RWPE2 (cell line): ENCODE measurements at regions not wholly inside any gene's neighbourhood (a gene's known extent, or its start where the extent isn't known, plus 50 kb on each side); places are given as distances from the start of the nearest gene placed in this dataset.

Experiments used
- ATAC-seq: fragments of 200-7000 bp; cut with Tn5 transposase; 3 replicates; pipeline ENCODE4 v1.9.1; 2021; ENCODE audit warnings: low read depth
- DNase-seq: peaks from one replicate; pipeline ENCODE4 v3.0.0-alpha.2; 2020; ENCODE audit warnings: low spot score
- H3K27ac ChIP-seq: fragments of 450-650 bp; 2 replicates; pipeline ENCODE4 v1.5.1; 2017; ENCODE audit warnings: mild to moderate bottlenecking; ENCODE audit not compliant: poor library complexity, severe bottlenecking
- H3K27me3 ChIP-seq: fragments of 250-450 bp; sonication (Bioruptor Pico); 2 replicates; pipeline ENCODE4 v1.5.1; 2021; ENCODE audit warnings: mild to moderate bottlenecking, moderate library complexity; ENCODE audit not compliant: insufficient read depth, poor library complexity, severe bottlenecking
- H3K36me3 ChIP-seq: fragments of 250-450 bp; sonication (Bioruptor Pico); 2 replicates; pipeline ENCODE4 v1.5.1; 2020; ENCODE audit warnings: low read depth, mild to moderate bottlenecking, moderate library complexity
- H3K4me1 ChIP-seq: fragments of 250-450 bp; sonication (Bioruptor Pico); 2 replicates; pipeline ENCODE4 v1.5.1; 2021; ENCODE audit warnings: mild to moderate bottlenecking, moderate library complexity; ENCODE audit not compliant: insufficient read depth, poor library complexity, severe bottlenecking
- H3K4me3 ChIP-seq: fragments of 250-450 bp; sonication (Bioruptor Pico); 2 replicates; pipeline ENCODE4 v1.5.1; 2021; ENCODE audit warnings: mild to moderate bottlenecking, moderate library complexity; ENCODE audit not compliant: severe bottlenecking
- H3K9me3 ChIP-seq: fragments of 250-450 bp; sonication (Bioruptor Pico); 2 replicates; pipeline ENCODE4 v1.5.1; 2021; ENCODE audit warnings: mild to moderate bottlenecking, moderate library complexity; ENCODE audit not compliant: severe bottlenecking
- CTCF ChIP-seq: fragments of 450-650 bp; IDR thresholded peaks from one replicate; pipeline ENCODE4 v1.5.1; 2017; ENCODE audit warnings: mild to moderate bottlenecking, moderate library complexity; ENCODE audit not compliant: poor library complexity, severe bottlenecking

- H3K4me3 ChIP-seq: no peak overlapping the region
- H3K27me3 ChIP-seq: no peaks in the 10 kb centered on the region
- no peaks in the 10 kb centered on the region for H3K36me3 ChIP-seq
- H3K9me3 ChIP-seq: no peaks in the 10 kb centered on the region
- ATAC-seq: no peak
- no peak for TF ChIP-seq CTCF
- H3K27ac ChIP-seq: no peak overlapping the region
- DNase-seq: no peak
- H3K4me1 ChIP-seq: no peaks in the 10 kb centered on the region
Measured at GRCh38 chr3:95437409-95437808, 1374.5 kb downstream of the NSUN3 start.

- Histone ChIP-seq H3K4me1 (no peaks in the 10 kb centered on the region), H3K27ac (no peak overlapping the region), H3K4me3 (no peak overlapping the region), H3K36me3 (no peaks in the 10 kb centered on the region), H3K27me3 (no peaks in the 10 kb centered on the region), H3K9me3 (no peaks in the 10 kb centered on the region)
- TF ChIP-seq CTCF: no peak
- DNase-seq (no peak), ATAC-seq (no peak)
Measured at GRCh38 chr3:95438274-95438673, 1375.4 kb downstream of the NSUN3 start.

- H3K27me3 ChIP-seq: no peaks in the 10 kb centered on the region
- no peaks in the 10 kb centered on the region for H3K9me3 ChIP-seq
- ATAC-seq: no peak
- no peak for DNase-seq
- no peak for TF ChIP-seq CTCF
- no peak overlapping the region for H3K4me3 ChIP-seq
- H3K36me3 ChIP-seq: no peaks in the 10 kb centered on the region
- no peaks in the 10 kb centered on the region for H3K4me1 ChIP-seq
- no peak overlapping the region for H3K27ac ChIP-seq
Measured at GRCh38 chr3:95442766-95443165, 1371.6 kb upstream of the EPHA6 start.

GRCh38 chr3:95449841-95450240 is 1364.6 kb upstream of the EPHA6 start:
- Histone ChIP-seq H3K9me3 (no peaks in the 10 kb centered on the region), H3K27ac (no peak overlapping the region), H3K4me3 (no peak overlapping the region), H3K4me1 (no peaks in the 10 kb centered on the region), H3K36me3 (no peaks in the 10 kb centered on the region), H3K27me3 (no peaks in the 10 kb centered on the region)
- no peak for TF ChIP-seq CTCF
- no peak for ATAC-seq
- DNase-seq: no peak

GRCh38 chr3:95453242-95453641 is 1361.2 kb upstream of the EPHA6 start:
- no peak for DNase-seq
- H3K27ac ChIP-seq: no peak overlapping the region
- H3K9me3 ChIP-seq: no peaks in the 10 kb centered on the region
- H3K4me1 ChIP-seq: no peaks in the 10 kb centered on the region
- no peak for TF ChIP-seq CTCF
- no peaks in the 10 kb centered on the region for H3K36me3 ChIP-seq
- no peaks in the 10 kb centered on the region for H3K27me3 ChIP-seq
- no peak overlapping the region for H3K4me3 ChIP-seq
- no peak for ATAC-seq
